HG03521 (cell line): ENCODE measurements at regions not wholly inside any gene's neighbourhood (a gene's known extent, or its start where the extent isn't known, plus 50 kb on each side); places are given as distances from the start of the nearest gene placed in this dataset.

Source experiments
- ATAC-seq: cut with Tn5 transposase; IDR thresholded peaks from one replicate; pipeline ENCODE4 v1.9.1; 2021; ENCODE audit warnings: mild to moderate bottlenecking, moderate library complexity; ENCODE audit not compliant: unreplicated experiment

DNA sequence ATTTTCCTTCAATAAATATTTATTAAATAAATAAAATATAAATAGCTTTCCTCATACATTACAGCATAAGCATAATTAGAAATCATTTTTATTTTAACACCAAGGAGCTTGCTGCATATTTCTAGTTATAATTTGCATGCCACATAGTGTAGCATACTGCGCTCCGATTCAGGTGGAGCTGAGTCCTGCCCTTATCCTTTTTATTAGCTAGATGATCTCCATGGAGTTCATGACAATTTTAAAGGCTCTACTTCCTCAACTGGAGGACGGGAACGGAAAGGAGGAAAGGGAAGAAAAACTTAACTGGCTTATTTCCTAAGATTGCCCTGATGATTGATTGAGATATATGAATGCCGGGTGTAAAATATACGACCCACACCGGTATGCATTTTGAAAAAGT, 385.2 kb downstream of the PLK2 start:
- ATAC-seq = no peak

DNA sequence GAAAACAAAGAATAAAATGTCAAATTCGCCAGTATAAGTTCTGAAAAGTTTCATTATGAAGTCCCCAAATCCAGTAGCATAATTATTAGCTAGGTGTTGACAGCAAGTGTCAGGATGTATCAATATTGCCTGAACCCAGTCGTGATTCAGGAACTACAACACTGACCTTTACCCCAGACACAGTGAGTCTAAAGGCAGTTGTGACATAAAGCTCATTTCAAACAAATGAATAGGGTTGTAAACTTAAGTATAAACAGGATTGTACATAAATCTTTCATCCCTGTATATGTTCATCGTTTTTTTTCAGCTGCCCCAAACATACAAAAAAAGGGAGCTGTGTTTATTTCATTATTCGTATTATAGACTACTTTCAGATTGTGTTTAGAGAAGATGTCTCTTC, 385.7 kb downstream of the PLK2 start:
- no peak for ATAC-seq

DNA sequence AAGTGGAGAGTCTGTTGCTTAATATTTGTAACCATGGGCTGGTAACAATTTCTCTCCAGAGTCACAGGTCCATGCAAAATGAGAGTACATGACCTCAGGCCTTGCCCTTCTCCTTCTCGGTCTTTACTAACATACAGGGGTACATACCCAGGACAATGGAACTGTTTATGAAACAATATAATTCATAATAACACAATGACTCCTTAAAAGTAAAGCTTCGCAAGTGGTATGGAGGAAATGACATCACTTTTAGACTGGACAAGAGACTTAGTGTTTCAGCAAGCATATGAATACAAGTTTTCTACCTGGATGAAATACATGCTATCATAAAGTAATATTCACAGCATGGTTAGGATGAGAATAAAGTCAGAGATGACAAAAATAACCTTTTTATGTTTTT, 386.6 kb downstream of the PLK2 start:
- ATAC-seq = no peak

DNA sequence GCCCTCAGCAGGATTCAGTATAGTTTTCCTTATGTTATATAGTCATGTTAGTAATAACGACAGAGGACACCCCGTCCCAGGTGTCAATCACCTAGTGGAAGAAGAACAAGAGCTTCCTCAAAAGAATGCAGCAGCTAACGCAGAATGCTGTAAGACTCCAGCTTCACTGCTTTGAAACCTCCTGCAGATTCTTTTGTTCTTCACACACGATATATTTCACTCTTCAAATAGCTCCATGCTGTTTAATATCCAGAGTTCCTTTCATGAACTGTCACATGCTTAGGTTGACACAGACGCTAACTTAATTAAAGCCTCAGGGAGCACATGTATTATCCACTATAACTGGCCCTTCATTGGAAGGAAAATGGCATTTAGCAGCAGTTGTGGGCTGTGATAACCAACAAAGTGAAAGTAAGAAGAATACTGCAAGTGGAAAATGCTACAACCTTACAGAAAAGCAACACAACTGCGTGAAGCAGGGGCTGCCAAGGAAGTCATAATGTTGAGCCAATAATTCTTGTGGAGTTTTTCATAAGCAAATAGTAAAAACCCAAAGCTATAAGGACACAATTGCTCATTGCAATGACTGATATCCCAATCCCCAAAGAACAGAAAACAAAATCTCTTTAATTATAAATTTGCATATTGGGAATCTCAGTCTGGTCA, 387.5 kb downstream of the PLK2 start:
- ATAC-seq = no peak

DNA sequence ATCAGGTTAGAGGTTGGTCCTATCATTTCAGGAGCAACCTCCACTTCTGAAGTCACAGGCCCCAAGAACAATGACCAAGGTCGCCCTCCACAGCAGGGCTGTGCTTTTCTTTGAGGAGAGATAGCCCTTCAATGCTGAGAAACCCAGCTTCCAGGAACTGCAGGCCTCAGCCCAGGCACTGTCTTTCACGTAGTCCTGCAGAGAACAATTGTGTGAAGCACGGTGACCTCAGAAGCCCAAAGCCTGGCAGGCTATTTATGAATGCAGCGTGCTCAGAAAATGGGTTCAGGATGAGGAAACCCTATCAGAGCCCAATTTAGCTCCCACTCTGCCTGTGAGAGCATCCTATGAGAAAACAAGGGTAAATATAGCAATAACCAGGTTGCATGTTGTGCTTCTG, 388.3 kb downstream of the PLK2 start:
- ATAC-seq = no peak

DNA sequence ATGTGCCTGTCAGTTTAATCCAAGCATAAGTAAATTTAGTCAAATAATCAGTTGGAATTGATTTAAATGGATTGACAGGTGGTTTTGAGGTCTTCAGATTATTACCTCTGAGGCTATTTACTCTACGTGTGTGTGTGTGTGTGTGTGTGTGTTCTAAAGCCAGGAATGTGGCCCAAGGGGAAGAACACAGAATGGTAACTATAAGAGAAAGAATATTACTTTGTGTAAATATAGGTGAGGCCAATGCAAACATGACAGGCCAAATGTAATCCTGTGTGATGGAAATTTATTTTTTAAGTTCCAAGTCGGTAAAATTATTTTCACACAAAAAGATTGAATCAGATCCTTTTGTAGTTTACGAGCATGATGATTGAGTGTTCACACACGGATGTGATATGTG, 390.0 kb downstream of the PLK2 start:
- no peak for ATAC-seq

DNA sequence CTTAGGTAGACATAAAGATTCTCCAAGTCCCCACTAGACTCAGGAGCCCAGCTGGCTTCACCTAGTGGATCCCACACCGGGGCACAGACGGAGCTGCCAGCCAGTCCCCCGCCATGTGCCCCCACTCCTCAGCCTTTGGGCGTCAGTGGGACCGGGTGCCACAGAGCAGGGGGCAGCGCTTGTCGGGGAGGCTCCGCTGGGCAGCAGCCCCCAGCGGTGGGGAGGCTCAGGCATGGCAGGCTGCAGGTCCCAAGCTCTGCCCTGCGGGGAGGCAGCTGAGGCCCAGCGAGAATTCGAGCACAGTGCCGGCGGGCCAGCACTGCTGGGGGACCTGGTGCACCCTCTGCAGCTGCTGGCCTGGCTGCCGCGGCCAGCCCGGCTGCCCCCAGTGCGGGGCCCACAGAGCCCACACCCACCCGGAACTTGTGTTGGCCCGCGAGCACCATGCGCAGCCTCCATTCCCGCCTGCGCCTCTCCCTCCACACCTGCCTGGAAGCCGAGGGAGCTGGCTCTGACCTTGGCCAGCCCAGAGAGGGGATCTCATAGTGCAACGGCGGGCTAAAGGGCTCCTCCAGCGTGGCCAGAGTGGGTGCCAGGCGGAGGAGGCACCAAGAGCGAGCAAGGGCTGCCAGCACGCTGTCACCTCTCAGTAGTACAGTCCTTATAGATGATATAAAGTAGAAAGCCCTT, 390.7 kb downstream of the PLK2 start:
- no peak for ATAC-seq

DNA sequence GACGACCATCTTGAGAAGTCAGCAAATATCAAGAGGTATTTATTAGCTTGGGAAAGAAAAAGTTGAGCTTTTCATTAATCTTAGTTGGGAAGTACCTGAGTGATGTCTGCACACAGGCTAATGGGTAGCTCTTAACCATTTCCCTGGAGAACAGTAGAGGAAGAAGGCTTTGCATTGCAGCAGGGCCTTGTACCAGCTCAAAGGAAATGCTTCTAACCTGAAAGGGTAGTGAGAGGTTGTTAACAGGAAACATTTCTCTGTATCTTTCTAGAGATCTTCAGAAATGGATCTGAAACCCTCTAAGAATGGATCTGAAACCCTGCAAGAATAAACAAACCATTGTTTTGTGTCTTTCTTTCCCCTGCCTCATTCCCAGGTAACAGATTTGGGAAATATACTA, 393.3 kb downstream of the PLK2 start:
- ATAC-seq = no peak

DNA sequence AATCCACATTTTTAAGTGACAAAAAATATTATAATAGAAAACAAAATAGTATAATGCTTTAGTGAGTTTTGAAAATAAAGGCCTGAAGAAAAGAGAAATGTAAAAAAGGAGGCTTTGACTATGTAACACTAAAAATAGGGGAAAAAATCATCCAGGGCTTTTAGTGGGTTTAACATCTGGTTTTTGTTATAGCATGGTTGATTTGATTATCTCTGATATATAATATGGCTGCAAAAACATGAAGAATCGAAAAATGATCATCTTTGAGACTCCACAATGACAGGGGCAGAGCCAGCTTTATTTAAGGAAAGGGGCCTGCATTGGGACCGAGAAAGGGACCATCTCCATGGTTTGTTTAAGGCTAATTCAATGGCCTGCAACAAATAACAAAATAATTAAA, 393.8 kb downstream of the PLK2 start:
- no peak for ATAC-seq

DNA sequence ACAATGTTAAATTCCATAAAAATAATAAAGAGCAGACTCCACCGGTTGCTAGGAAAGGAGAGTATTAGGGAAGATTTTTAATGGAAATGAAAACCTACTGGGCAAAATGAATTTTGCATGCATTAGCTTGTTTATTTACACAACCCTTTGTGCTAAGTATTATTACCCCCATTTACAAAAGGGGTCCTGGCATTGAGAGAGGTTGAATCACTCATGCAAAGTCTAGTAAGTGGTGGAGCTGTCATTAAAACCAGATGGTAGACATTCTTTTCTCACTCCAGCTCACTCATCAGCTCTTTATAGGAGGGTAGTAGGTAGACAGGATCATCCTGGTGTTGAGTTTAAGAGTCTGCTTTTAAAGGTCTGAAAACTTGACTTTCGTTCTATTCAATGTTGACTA, 395.1 kb downstream of the PLK2 start:
- ATAC-seq = no peak

DNA sequence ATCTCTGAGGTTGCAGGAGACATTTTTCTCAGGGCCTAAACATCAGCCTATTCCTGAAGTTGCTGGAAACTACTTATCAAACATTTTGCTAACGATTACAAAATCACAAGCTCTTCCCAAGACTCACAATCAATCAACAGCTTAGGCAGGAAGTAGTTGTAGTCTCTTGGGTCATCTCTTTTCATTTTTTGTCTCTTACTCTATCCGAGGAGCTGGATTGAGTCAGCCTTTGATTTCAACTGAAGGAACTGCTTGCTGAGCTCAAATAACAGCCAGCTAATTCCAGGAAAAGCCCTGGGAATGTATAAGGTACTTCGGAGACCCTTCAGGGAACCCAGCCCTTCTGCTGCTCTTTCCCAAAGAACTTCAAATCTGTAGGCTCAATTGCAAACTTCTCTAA, 398.9 kb downstream of the PLK2 start:
- ATAC-seq = no peak

DNA sequence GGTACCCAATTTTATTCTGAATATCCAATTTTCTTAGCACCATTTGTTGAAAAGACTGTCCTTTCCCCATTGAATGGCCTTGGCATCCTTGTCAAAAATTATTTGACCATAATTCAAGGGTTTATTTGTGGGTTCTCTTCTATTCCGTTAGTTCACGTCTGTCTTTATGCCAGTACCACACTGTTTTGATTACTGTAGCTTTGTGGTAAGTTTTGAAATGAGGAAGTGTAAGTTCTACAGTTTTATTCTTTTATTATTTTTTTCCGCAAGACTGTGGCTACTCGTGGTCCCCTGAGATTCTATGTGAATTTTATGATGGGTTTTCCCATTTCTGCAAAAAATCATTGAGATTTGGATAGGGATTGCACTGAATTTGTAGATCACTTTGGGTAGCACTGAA, 402.6 kb downstream of the PLK2 start:
- ATAC-seq = no peak

DNA sequence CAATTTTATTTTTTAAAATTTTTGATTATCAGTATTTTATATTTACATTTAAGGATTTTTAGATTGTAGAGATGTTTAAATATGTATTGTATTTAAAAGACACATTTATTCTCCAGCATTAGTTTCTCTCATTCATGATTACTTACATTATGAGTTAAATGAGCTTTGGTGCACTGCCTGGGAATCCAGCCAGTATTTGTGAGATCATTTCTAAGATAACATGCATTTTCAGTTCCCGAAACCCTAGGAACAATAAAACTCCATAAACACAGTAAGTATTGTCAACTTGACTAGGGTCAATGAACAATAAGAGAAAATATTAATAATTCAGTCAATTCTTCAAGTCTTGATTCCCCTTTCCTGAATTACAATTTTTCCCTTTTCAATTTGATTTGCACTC, 403.3 kb downstream of the PLK2 start:
- ATAC-seq = no peak

DNA sequence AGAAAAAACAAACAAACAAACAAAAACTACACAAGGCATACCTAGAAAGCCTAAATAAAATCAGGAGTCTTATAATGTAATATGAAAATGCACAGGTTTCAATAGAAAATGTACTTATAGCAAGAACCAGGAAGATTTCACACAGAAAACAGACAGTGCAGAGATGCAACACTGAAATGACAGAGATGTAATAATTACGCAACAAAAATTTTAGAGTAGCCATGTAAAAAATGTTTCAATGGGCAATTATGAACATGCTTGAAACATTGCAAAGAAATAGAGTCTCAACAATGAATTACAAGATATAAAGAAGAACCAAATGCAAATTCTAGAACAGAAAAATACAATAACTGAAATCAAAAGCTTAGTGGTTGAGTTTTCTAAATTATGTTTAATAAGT, 405.9 kb downstream of the PLK2 start:
- ATAC-seq = no peak

DNA sequence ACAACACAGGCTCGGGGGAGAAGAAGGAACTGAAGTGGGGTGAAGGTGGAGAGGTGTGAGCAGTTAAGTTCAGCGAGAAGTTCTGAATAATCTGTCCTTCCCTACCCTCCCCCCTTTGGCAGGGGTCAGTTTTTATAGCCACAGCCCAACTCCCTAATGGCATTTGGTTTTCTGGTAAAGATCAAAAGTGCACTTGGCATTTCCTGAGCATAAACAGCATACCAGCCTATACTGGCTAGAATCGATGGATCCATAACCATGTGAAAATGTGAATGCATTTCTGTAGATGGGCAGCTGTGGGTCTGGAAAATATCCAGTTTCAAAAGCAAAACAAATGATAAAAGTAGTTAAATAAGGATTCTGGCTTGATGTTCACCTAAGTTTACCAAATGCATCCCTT, 410.9 kb downstream of the PLK2 start:
- ATAC-seq = no peak

DNA sequence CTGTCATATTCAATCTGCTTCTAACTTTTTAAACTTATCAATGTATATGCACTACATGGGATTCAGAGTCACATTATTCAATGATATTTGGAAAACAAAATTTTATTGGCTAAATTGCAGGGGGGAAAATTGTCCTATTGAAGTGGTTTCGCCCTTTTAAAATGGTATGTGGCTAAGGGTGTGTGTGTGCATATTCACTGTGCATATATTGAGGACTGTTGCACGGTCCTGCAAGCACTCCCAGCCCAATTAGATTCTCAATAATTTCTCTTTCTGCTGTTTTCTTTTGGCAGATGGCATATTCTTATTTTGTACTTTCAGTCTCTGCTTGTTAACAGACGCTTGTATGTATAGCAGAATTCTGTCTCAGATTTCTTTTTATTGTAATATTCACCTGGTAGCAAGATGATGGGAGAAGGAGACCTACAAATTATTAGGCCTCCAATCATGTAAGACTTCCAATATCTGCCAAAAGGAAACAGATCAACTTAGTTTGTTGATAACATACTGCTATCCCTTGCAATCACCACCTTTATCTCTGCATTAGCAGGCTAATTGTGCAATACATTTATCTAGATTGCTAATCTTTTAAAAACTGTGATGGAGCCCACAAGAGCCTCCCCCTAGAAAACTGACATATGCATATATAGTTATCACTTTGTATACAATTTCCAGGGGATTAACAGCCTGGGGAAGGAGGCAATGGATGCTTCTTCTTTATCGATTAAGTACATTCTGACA, 411.5 kb downstream of the PLK2 start:
- no peak for ATAC-seq

DNA sequence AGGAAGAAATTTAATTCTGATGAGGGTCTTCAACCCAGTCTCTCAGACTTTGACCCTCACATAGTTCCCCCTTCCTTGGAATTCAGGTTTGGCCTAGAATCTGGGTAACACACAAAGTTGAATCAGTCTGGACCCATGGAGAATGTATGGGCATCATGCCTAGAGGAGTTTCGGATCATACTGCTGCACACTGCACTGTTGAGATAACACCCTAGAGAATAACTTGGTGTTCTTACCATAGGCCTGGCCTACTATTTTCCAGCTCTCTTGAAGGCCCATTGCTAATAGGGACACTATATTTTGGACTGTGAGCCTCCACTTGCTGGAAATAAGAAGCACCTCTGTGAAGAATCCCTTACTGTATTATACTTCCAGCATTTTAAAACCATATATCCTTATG, 413.5 kb downstream of the PLK2 start:
- no peak for ATAC-seq

DNA sequence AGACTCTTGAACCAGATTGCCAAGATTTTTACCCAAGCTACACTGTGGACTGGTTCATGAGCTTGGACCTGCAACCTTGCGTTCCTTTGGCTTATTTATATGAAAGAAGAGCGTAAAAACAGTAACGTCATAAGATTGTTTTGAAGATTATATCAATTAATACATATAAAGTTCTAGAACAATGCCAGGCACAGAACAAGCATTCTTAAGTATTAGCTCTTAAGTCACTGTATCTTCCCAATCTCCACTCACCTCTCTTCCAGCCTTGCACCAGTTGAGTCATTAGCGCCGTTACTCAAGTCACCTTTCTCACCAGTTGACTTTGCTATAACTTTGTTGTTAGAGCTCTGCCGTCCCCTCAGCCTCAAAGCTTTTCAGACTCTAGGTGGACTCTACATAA, 415.7 kb downstream of the PLK2 start:
- ATAC-seq = no peak

DNA sequence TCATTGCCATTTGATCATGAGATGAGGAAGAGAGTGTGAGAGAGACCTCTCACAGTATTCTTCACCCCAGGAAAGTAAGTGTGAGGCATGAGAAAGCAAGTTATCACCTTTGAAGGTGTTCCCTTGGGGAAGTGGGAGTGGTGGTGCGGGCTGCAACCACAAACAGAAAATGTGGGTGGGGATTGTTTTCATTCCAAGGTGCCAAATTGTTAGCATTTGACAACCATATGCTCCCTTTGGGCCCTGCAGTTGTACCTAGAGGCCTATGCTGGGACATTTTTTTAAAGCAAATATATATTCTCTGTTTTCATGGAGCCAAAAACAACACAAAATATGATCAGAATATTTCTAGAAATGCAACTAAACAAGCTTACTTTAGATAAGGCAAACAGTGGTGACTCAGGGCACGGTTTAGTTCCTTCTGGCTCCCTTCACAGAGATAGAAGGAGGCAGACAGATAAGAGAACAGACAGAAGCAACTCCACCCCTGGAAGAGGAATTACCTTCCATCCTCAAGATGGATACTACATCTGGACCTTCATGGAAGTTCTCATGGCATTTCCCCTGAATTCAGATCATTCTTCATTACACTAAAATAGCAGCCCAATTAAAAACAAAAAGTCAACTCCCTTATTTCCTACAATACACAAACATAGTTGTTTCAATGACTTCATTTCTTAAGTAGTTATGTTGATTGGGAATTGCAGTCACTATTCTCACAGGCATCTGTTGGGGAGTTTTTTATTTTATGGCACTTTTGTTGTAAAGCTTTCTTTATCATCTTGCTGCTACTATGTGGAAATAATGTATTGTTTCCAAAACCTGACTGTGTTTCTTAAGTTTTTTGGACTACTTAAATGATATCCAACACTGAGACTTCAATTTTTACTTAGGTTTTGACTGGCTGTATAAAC, 416.6 kb downstream of the PLK2 start:
- ATAC-seq = no peak

DNA sequence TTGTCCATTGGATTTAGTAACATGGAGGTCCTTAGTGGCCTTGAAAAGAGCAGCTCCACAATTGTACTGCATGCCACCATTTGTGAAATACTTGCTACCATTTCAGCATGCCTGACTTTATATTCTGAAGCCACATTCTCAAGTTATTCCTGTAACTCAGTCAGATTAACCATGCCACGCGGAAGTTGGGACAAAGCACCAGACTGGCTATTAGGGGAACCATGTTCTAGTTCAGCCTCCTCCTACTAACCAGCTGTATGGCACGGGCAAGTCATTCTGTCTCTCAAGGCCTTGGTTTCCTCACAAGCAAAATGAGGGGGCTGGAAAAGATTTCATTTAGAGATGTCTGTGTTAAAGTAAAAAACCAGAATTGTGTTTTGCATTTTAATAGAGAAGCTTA, 418.0 kb downstream of the PLK2 start:
- ATAC-seq = no peak

DNA sequence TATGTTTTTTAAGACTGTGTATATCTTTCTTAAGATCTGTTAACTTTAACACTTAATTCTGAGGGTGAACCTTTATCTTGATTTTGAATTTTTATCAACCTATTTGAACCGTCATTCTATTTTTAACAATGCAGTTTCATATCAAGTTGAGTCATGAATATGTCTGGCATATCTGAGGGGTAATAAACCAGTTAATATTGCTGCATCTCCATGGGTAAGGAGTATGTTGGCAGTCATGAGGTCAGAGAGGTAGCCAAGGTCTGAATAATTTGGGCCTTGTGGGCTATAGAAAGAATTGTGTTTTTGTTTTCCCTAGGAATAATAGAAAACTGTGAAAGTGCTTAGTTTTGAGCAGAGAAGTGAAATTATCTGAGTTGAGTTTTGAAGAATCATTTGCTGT, 419.0 kb downstream of the PLK2 start:
- no peak for ATAC-seq
